ENCODE measurements at regions not wholly inside any gene's neighbourhood (a gene's known extent, or its start where the extent isn't known, plus 50 kb on each side); places are given as distances from the start of the nearest gene placed in this dataset.

DNA sequence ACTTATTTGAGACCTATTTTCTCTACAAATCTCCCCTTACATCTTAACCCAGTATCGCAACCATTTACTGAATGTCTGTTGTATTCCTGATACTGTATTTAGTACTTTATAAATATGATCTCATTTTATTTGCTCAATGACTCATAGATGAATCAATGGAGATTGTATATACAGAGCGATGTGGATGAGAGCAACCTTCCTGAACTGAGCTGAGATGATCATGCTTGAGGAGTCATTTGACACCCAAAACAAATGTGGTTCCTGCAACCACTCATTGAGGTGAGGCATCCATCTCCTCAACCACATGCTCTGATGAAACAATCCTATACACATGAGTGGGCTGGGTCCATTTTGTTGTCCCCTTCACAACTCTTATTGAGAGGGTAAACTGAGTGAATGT lies 250.0 kb downstream of the CDC14C start:
- TF ChIP-seq, protein P1, sequence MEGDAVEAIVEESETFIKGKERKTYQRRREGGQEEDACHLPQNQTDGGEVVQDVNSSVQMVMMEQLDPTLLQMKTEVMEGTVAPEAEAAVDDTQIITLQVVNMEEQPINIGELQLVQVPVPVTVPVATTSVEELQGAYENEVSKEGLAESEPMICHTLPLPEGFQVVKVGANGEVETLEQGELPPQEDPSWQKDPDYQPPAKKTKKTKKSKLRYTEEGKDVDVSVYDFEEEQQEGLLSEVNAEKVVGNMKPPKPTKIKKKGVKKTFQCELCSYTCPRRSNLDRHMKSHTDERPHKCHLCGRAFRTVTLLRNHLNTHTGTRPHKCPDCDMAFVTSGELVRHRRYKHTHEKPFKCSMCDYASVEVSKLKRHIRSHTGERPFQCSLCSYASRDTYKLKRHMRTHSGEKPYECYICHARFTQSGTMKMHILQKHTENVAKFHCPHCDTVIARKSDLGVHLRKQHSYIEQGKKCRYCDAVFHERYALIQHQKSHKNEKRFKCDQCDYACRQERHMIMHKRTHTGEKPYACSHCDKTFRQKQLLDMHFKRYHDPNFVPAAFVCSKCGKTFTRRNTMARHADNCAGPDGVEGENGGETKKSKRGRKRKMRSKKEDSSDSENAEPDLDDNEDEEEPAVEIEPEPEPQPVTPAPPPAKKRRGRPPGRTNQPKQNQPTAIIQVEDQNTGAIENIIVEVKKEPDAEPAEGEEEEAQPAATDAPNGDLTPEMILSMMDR (IDR thresholded peaks at IDR 0.05; ENCODE audit: extremely low read depth, missing control alignments): no peak
- no peak for DNase-seq (ENCODE audit: low spot score)

DNA sequence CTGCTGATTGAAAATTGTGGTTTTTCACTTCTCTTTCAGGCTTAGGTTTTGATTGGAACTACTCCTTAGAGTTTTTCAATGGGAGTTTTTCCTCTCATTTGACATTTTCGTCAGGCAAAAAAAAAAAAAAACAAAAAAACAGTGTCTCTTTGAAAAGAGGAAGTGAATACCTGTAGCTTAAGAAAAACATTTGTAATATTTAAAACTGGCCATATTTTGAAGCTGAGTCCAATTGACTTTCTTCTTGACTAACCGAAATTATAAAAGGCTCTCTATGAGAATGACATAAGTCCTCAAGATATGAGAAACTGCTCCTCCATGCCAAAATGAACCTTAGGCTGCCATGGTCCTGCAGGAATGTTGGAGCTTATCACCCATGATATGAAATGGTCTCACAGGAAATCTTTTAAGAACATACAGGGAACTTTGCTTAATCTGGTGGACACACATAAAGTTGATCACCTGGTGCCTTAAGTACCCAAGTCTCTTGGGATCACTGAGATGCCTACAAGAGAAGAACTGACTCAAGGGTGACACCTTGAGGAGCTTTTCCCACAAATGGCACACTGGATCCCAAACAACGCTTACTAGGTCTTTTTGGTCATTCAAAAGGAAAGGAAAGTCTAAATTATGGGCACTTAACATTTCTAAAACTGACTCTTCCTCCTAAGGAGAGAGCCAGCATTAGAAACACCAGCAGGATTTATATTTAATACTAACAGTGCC lies 263.4 kb downstream of the CDC14C start:
- no peak for DNase-seq (ENCODE audit: low spot score)
- TF ChIP-seq, protein P1 (IDR thresholded peaks at IDR 0.05; ENCODE audit: extremely low read depth, missing control alignments): no peak

DNA sequence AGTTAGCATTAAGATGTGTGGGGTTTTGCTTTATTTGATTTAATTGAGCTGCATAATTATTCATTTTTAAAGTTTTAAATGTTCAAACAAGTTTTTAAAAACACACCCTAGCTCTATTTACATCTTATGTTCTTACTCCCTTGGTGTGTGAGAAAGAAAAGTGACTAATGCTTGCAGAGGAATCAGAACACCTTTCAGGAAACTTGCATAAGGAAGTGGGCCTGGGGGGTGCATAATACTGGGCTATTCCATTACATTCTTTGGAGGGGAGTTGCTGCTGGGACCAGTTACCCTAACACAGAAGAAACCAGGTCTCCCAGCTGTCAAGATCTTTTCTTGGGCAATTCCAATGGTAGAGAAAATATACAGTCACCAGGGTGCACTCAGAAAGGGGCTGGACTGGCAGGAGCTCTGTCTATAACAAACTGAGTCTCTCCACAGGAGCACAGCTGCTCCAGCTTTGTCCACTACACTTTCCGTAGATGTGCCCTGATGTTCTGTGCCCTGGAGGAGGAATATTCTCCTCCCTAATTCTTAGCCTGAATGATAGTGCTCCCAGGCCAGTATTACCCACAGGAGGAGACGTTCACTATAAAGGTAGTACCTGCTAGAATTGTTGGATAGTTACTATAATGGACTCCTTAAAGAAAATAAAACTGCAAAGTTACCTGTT lies 304.2 kb downstream of the CDC14C start:
- TF ChIP-seq, protein P1 (IDR thresholded peaks at IDR 0.05; ENCODE audit: extremely low read depth, missing control alignments): no peak
- DNase-seq (ENCODE audit: low spot score): no peak

DNA sequence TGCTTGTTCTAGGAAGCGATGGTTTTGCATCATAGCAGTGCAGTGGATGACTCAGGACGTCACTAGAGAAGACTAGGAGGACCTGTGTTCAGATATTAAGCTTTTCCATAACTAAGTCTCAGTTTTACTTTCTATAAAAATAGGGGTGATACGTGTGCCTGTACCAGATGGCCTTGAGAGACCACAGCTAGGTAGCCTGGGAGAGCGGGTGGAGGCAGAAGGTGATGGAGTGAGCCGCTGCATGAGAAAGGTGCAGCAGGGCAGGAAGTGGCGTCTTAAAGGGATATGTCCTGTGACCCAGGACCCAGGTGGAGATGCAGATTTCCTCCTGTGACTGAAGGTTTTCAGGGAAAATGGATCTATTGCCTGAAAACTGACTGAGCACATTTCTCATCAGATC lies 304.9 kb downstream of the CDC14C start:
- DNase-seq (ENCODE audit: low spot score): no peak
- TF ChIP-seq, protein P1 (IDR thresholded peaks at IDR 0.05; ENCODE audit: extremely low read depth, missing control alignments): no peak

DNA sequence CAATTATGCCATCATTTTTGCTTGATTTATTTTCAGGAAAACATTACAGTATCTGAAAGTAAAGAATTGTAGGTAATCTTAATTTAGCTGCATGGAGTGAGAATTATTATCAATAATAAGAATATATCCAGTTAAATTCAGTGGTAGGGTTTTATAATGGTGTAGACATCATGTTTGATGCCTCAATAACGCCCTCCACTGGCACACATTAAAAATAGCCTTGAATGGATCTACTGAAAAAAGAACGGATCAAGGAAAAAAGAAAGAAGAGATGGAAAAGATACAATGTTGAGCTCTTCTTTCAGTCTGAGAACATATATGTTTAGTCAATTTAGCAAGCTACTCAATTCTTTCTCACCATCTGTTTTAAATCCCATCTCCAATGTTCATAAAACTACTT lies 319.2 kb downstream of the CDC14C start:
- TF ChIP-seq, protein P1 (IDR thresholded peaks at IDR 0.05; ENCODE audit: extremely low read depth, missing control alignments): no peak
- no peak for DNase-seq (ENCODE audit: low spot score)

DNA sequence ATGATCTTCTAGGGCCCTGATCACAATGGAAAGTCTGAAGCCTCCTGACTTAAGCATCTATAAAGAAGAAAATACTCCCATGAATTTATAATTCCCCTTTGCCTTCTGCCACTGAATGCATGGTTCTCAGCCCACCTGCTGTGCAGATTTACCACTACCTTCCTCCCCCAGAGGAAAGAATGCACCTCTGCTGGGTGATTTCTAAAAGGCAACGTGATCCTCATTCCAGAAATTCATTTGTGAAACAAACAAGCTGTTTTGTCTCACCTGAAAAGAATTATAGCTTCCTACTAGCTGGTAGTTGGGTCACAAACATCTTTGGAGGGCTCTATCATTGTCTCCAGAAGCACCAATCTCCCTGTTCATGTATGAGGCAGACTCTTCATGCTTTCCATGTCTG lies 320.2 kb downstream of the CDC14C start:
- DNase-seq (ENCODE audit: low spot score): no peak
- TF ChIP-seq, protein P1 (IDR thresholded peaks at IDR 0.05; ENCODE audit: extremely low read depth, missing control alignments): no peak

DNA sequence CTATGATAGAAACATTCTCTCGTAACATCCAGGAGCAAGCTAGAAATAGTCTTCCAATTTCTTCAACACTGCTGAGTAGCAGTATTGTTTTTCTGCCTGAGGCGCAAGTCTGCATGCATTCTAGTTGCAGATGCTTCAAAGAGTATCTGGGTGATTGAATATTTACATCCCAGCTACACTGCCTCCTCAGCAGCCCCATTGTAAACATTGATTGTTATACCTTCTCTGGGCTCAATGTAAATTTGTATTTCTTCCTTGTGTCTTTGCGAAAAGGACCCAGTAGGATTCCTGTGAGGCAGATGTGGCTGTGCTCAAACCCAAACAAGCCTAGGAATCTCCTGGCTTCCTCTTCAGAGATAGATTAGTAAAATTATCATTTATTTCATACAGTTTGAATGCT lies 320.7 kb downstream of the CDC14C start:
- DNase-seq (ENCODE audit: low spot score): no peak
- TF ChIP-seq, protein P1 (IDR thresholded peaks at IDR 0.05; ENCODE audit: extremely low read depth, missing control alignments): no peak

Measured in GM20000 (cell line).